Panc1 (cell line): ENCODE measurements at regions not wholly inside any gene's neighbourhood (a gene's known extent, or its start where the extent isn't known, plus 50 kb on each side); places are given as distances from the start of the nearest gene placed in this dataset.

Experiments used
- CTCF ChIP-seq: fragments of 450-650 bp; IDR thresholded peaks from 2 replicates; pipeline ENCODE4 v1.5.1; 2017; ENCODE audit warnings: mild to moderate bottlenecking
- POLR2AphosphoS5 ChIP-seq: IDR thresholded peaks from 2 replicates; pipeline ENCODE4 v1.6.1; 2012; ENCODE audit warnings: mild to moderate bottlenecking, low read depth, low read length, moderate library complexity

- TF ChIP-seq CTCF (no peak), POLR2AphosphoS5 (no peak)
Observed at GRCh38 chr3:162764051-162764807, 1267.6 kb downstream of the OTOL1 start.
